ENCODE measurements at regions not wholly inside any gene's neighbourhood (a gene's known extent, or its start where the extent isn't known, plus 50 kb on each side); places are given as distances from the start of the nearest gene placed in this dataset.

DNA sequence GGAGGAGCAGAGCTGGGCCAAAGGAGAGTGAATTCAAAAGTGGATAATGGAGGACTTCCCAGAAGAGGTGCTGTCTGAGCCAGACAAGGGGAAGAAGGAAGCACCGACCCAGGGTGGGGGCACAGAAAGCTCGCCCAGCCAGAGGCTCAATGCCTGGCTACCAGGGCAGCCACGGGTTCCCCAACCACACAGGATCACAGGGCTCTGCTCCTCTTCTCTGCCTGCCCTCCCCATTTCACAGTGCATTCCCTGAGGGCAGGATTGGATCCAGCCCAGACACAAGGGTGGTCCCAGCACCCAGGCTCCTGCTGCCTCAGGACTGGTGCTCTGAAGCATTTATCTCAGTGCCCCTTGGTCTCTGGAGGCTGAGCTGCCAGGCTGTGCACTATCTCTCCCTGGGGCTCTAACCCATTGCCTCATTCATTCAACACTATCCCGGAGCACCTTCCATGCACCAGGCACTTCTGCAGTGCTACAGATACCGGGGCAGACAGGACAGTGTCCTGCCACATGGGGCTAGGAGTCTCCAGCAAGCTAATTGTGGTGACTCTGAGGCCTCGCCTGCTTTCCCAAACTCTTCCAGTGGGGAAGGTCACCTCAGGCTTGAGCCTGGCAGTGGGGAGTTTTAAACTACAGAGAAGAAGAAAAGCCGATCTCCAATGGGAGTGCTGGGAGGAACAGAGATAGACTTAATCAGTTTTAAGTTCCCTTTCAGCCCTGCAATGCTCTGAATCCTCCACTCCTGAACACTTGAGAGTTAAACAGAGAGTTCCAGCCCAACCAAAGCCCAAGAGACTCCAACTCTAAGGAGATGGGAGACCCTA is 201.8 kb upstream of the ZMIZ1 start:
- RAD21 ChIA-PET (ENCODE audit: low non-redundant PET in 1 of 2, low total read pairs in 2 of 2, uncharacterized antibody in 2 of 2, unreplicated experiment in 2 of 2), result no interaction called here
- CTCF ChIA-PET, result no interaction called here
- Histone ChIP-seq H3K4me2 (ENCODE audit: low read length) (no peak overlapping the region), H3K9ac (ENCODE audit: low read length) (no peak overlapping the region), H2AFZ (ENCODE audit: low read depth, low read length, poor library complexity, severe bottlenecking) (no peak overlapping the region), H4K20me1 (ENCODE audit: insufficient read depth) (no peaks in the 10 kb centered on the region), H3K27ac (ENCODE audit: low read depth, low read length) (no peak overlapping the region), H3K9me3 (ENCODE audit: control insufficient read depth in 1 of 2, insufficient read depth in 1 of 2, low read depth in 1 of 2, low read length in 2 of 2) (no peaks in the 10 kb centered on the region), H3K79me2 (ENCODE audit: insufficient read depth, low read length) (no peaks in the 10 kb centered on the region), H3K4me3 (replicated peaks in 1 of 2; ENCODE audit: low read depth in 1 of 2, low read length in 2 of 2) (no peak overlapping the region), H3K36me3 (ENCODE audit: control insufficient read depth in 1 of 2, insufficient read depth in 2 of 2, low read length in 2 of 2) (no peaks in the 10 kb centered on the region), H3K4me1 (ENCODE audit: control insufficient read depth in 1 of 2, insufficient read depth in 2 of 2, low read length in 2 of 2) (peaks cover 0 to 8% of the 10 kb centered on the region in 2 experiments; a peak in 2 of 4 replicates), H3K9me2 (ENCODE audit: insufficient read depth) (no peaks in the 10 kb centered on the region), H3K27me3 (ENCODE audit: insufficient read depth, low read length) (no peaks in the 10 kb centered on the region)
- POLR2A ChIA-PET, result no interaction called here
- intact Hi-C loops (cut with micrococcal nuclease), result no loop called here
- no TSS peak for BruUV-seq (replicated peaks)
- DNase-seq (ENCODE audit: low read depth, low spot score) (no peak), ATAC-seq (no peak)
- TF ChIP-seq RAD21 (IDR thresholded peaks at IDR 0.05; ENCODE audit: low read depth), result no peak

GRCh38 chr10:78867555-78867939 is 201.2 kb upstream of the ZMIZ1 start:
- Histone ChIP-seq H4K20me1 (ENCODE audit: insufficient read depth) (no peaks in the 10 kb centered on the region), H3K79me2 (ENCODE audit: insufficient read depth, low read length) (no peaks in the 10 kb centered on the region), H2AFZ (ENCODE audit: low read depth, low read length, poor library complexity, severe bottlenecking) (no peak overlapping the region), H3K9me3 (ENCODE audit: control insufficient read depth in 1 of 2, insufficient read depth in 1 of 2, low read depth in 1 of 2, low read length in 2 of 2) (no peaks in the 10 kb centered on the region), H3K9me2 (ENCODE audit: insufficient read depth) (no peaks in the 10 kb centered on the region), H3K36me3 (ENCODE audit: control insufficient read depth in 1 of 2, insufficient read depth in 2 of 2, low read length in 2 of 2) (no peaks in the 10 kb centered on the region), H3K9ac (ENCODE audit: low read length) (no peak overlapping the region), H3K4me1 (ENCODE audit: control insufficient read depth in 1 of 2, insufficient read depth in 2 of 2, low read length in 2 of 2) (peaks cover 0 to 2% of the 10 kb centered on the region in 2 experiments; a peak in 2 of 4 replicates), H3K4me3 (replicated peaks in 1 of 2; ENCODE audit: low read depth in 1 of 2, low read length in 2 of 2) (no peak overlapping the region), H3K4me2 (ENCODE audit: low read length) (no peak overlapping the region), H3K27ac (ENCODE audit: low read depth, low read length) (no peak overlapping the region), H3K27me3 (ENCODE audit: insufficient read depth, low read length) (no peaks in the 10 kb centered on the region)
- ChIA-PET POLR2A (no interaction called here), CTCF (no interaction called here), RAD21 (ENCODE audit: low non-redundant PET in 1 of 2, low total read pairs in 2 of 2, uncharacterized antibody in 2 of 2, unreplicated experiment in 2 of 2) (no interaction called here)
- DNase-seq (ENCODE audit: low read depth, low spot score) (no peak), ATAC-seq (no peak)
- intact Hi-C loops (cut with micrococcal nuclease), result no loop called here
- BruUV-seq (replicated peaks), result no TSS peak
- TF ChIP-seq POLR2AphosphoS5 (IDR thresholded peaks at IDR 0.05; ENCODE audit: low read depth, low read length), result no peak
- TF ChIP-seq, protein P1, sequence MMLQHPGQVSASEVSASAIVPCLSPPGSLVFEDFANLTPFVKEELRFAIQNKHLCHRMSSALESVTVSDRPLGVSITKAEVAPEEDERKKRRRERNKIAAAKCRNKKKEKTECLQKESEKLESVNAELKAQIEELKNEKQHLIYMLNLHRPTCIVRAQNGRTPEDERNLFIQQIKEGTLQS (IDR thresholded peaks at IDR 0.05), result no peak
- no peak for TF ChIP-seq CEBPB (IDR thresholded peaks at IDR 0.05; ENCODE audit: low read depth)
- no peak for TF ChIP-seq RAD21 (IDR thresholded peaks at IDR 0.05; ENCODE audit: low read depth)
- no peak for TF ChIP-seq SP1 (IDR thresholded peaks at IDR 0.05; ENCODE audit: low read depth)
- TF ChIP-seq EGR1 (IDR thresholded peaks at IDR 0.05; ENCODE audit: low read depth), result no peak
- TF ChIP-seq ZFX (IDR thresholded peaks at IDR 0.05), result no peak
- TF ChIP-seq CTCF (IDR thresholded peaks at IDR 0.05 in 2 of 3, conservative IDR thresholded peaks at IDR 0.05 in 1 of 3; ENCODE audit: borderline replicate concordance in 1 of 3, insufficient read depth in 1 of 3, low read depth in 2 of 3, low read length in 2 of 3), result no peak
- no peak for TF ChIP-seq EZH2phosphoT487 (IDR thresholded peaks at IDR 0.05; ENCODE audit: borderline replicate concordance)
- TF ChIP-seq JUND (IDR thresholded peaks at IDR 0.05), result no peak
- no peak for TF ChIP-seq POLR2A (IDR thresholded peaks at IDR 0.05; ENCODE audit: borderline replicate concordance, extremely low read depth, insufficient read depth, insufficient read length)
- TF ChIP-seq ELF1 (IDR thresholded peaks at IDR 0.05; ENCODE audit: borderline replicate concordance, low read depth), result no peak
- no peak for TF ChIP-seq MAX (IDR thresholded peaks at IDR 0.05)
- TF ChIP-seq, protein P2, sequence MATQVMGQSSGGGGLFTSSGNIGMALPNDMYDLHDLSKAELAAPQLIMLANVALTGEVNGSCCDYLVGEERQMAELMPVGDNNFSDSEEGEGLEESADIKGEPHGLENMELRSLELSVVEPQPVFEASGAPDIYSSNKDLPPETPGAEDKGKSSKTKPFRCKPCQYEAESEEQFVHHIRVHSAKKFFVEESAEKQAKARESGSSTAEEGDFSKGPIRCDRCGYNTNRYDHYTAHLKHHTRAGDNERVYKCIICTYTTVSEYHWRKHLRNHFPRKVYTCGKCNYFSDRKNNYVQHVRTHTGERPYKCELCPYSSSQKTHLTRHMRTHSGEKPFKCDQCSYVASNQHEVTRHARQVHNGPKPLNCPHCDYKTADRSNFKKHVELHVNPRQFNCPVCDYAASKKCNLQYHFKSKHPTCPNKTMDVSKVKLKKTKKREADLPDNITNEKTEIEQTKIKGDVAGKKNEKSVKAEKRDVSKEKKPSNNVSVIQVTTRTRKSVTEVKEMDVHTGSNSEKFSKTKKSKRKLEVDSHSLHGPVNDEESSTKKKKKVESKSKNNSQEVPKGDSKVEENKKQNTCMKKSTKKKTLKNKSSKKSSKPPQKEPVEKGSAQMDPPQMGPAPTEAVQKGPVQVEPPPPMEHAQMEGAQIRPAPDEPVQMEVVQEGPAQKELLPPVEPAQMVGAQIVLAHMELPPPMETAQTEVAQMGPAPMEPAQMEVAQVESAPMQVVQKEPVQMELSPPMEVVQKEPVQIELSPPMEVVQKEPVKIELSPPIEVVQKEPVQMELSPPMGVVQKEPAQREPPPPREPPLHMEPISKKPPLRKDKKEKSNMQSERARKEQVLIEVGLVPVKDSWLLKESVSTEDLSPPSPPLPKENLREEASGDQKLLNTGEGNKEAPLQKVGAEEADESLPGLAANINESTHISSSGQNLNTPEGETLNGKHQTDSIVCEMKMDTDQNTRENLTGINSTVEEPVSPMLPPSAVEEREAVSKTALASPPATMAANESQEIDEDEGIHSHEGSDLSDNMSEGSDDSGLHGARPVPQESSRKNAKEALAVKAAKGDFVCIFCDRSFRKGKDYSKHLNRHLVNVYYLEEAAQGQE (IDR thresholded peaks at IDR 0.05; ENCODE audit: low read depth), result no peak
- no peak for TF ChIP-seq ZNF274 (IDR thresholded peaks at IDR 0.05; ENCODE audit: low read depth, low read length)

Measured in HCT116 (cell line).